ENCODE measurements at regions not wholly inside any gene's neighbourhood (a gene's known extent, or its start where the extent isn't known, plus 50 kb on each side); places are given as distances from the start of the nearest gene placed in this dataset.
A peak's percentile ranks its signal among the peaks of the same experiment; 100 is the strongest.

GRCh38 chr11:31995032-31995431, 95.8 kb upstream of the RCN1 start:
- ATAC-seq (no peak), DNase-seq (no peak)
- Mint-ChIP-seq H3K4me3 (peak overlapping the region in 5 of 10 donors; percentile 52 to 88 (median 63)), H3K4me1 (peaks cover 11 to 21% (median 16%) of the 10 kb centered on the region in 7 donors), H3K27me3 (peaks cover 0 to 11% (median 5%) of the 10 kb centered on the region in 5 donors), H3K36me3 (no peaks in the 10 kb centered on the region), H3K9me3 (peaks cover 0 to 1% (median 0%) of the 10 kb centered on the region in 11 donors), H3K27ac (peak overlapping the region in 4 of 9 donors; percentile 1 to 86 (median 33))
- intact Hi-C loops (cut with micrococcal nuclease), result no loop called here
- Histone ChIP-seq H3K4me3 (ENCODE audit: low read length) (no peak overlapping the region), H3K9me3 (ENCODE audit: control insufficient read depth in 2 of 3, low read length in 3 of 3) (no peaks in the 10 kb centered on the region), H3K36me3 (ENCODE audit: control insufficient read depth in 2 of 3, insufficient read depth in 3 of 3, low read length in 3 of 3) (no peaks in the 10 kb centered on the region), H3K27me3 (ENCODE audit: control insufficient read depth in 2 of 2, insufficient read depth in 2 of 2, low read length in 2 of 2) (no peaks in the 10 kb centered on the region), H3K27ac (ENCODE audit: low read depth, low read length) (no peak overlapping the region), H3K4me1 (ENCODE audit: control insufficient read depth in 2 of 2, insufficient read depth in 2 of 2, low read length in 2 of 2) (peaks cover 0 to 10% of the 10 kb centered on the region in 2 donors)
- CTCF ChIA-PET, result no interaction called here
- POLR2A ChIA-PET, result no interaction called here

- Mint-ChIP-seq H3K9me3 (peaks cover 0 to 9% (median 0%) of the 10 kb centered on the region in 11 donors), H3K27me3 (peaks cover 39 to 46% (median 43%) of the 10 kb centered on the region in 5 donors), H3K27ac (no peak overlapping the region), H3K4me3 (peak overlapping the region in 3 of 10 donors; percentile 15 to 44 (median 37)), H3K36me3 (peaks cover 0 to 6% (median 0%) of the 10 kb centered on the region in 5 donors), H3K4me1 (peaks cover 0 to 7% (median 3%) of the 10 kb centered on the region in 7 donors)
- Histone ChIP-seq H3K27ac (ENCODE audit: low read depth, low read length) (no peak overlapping the region), H3K4me3 (ENCODE audit: low read length) (no peak overlapping the region), H3K27me3 (ENCODE audit: control insufficient read depth in 2 of 2, insufficient read depth in 2 of 2, low read length in 2 of 2) (peaks cover 0 to 9% of the 10 kb centered on the region in 2 donors), H3K9me3 (ENCODE audit: control insufficient read depth in 2 of 3, low read length in 3 of 3) (no peaks in the 10 kb centered on the region), H3K36me3 (ENCODE audit: control insufficient read depth in 2 of 3, insufficient read depth in 3 of 3, low read length in 3 of 3) (no peaks in the 10 kb centered on the region), H3K4me1 (ENCODE audit: control insufficient read depth in 2 of 2, insufficient read depth in 2 of 2, low read length in 2 of 2) (no peaks in the 10 kb centered on the region)
- ATAC-seq (no peak), DNase-seq (no peak)
- intact Hi-C loops (cut with micrococcal nuclease), result no loop called here
- ChIA-PET POLR2A (no interaction called here), CTCF (no interaction called here)
These were observed 103.5 kb upstream of the RCN1 start for GRCh38 chr11:31987118-31988005.

GRCh38 chr11:31986201-31986889, 104.5 kb upstream of the RCN1 start:
- Mint-ChIP-seq H3K4me3 (peak overlapping the region in 2 of 10 donors; percentile 42 to 49), H3K9me3 (peaks cover 0 to 9% (median 0%) of the 10 kb centered on the region in 11 donors), H3K36me3 (peaks cover 0 to 6% (median 0%) of the 10 kb centered on the region in 5 donors), H3K27ac (no peak overlapping the region), H3K4me1 (peaks cover 0 to 7% (median 3%) of the 10 kb centered on the region in 7 donors), H3K27me3 (peaks cover 41 to 54% (median 43%) of the 10 kb centered on the region in 5 donors)
- intact Hi-C loops (cut with micrococcal nuclease), result no loop called here
- H3K4me3 ChIP-seq (ENCODE audit: low read length), result no peak overlapping the region
- DNase-seq (no peak), ATAC-seq (no peak)
- no peaks in the 10 kb centered on the region for H3K36me3 ChIP-seq (ENCODE audit: control insufficient read depth in 2 of 3, insufficient read depth in 3 of 3, low read length in 3 of 3)
- H3K9me3 ChIP-seq (ENCODE audit: control insufficient read depth in 2 of 3, low read length in 3 of 3), result no peaks in the 10 kb centered on the region
- ChIA-PET POLR2A (no interaction called here), CTCF (no interaction called here)
- peaks cover 0 to 9% of the 10 kb centered on the region in 2 donors for H3K27me3 ChIP-seq (ENCODE audit: control insufficient read depth in 2 of 2, insufficient read depth in 2 of 2, low read length in 2 of 2)
- no peak overlapping the region for H3K27ac ChIP-seq (ENCODE audit: low read depth, low read length)
- H3K4me1 ChIP-seq (ENCODE audit: control insufficient read depth in 2 of 2, insufficient read depth in 2 of 2, low read length in 2 of 2), result no peaks in the 10 kb centered on the region

- Histone ChIP-seq H3K9me3 (ENCODE audit: control insufficient read depth in 2 of 3, low read length in 3 of 3) (no peaks in the 10 kb centered on the region), H3K4me1 (ENCODE audit: control insufficient read depth in 2 of 2, insufficient read depth in 2 of 2, low read length in 2 of 2) (no peaks in the 10 kb centered on the region), H3K36me3 (ENCODE audit: control insufficient read depth in 2 of 3, insufficient read depth in 3 of 3, low read length in 3 of 3) (no peaks in the 10 kb centered on the region), H3K4me3 (ENCODE audit: low read length) (no peak overlapping the region), H3K27me3 (ENCODE audit: control insufficient read depth in 2 of 2, insufficient read depth in 2 of 2, low read length in 2 of 2) (peaks cover 0 to 3% of the 10 kb centered on the region in 2 donors), H3K27ac (ENCODE audit: low read depth, low read length) (no peak overlapping the region)
- POLR2A ChIA-PET, result no interaction called here
- peak overlapping the region in 1 of 9 donors; percentile 11 for H3K27ac Mint-ChIP-seq
- no peaks in the 10 kb centered on the region for H3K36me3 Mint-ChIP-seq
- ATAC-seq (no peak), DNase-seq (no peak)
- H3K4me3 Mint-ChIP-seq, result no peak overlapping the region
- intact Hi-C loops (cut with micrococcal nuclease), result no loop called here
- peaks cover 33 to 61% (median 46%) of the 10 kb centered on the region in 5 donors for H3K27me3 Mint-ChIP-seq
- CTCF ChIA-PET, result no interaction called here
- H3K4me1 Mint-ChIP-seq, result no peaks in the 10 kb centered on the region
- peaks cover 0 to 17% (median 7%) of the 10 kb centered on the region in 11 donors for H3K9me3 Mint-ChIP-seq
These were observed 109.4 kb upstream of the RCN1 start for GRCh38 chr11:31981457-31981856.

GRCh38 chr11:31977343-31977742, 113.5 kb upstream of the RCN1 start:
- no peak overlapping the region for H3K4me3 Mint-ChIP-seq
- Histone ChIP-seq H3K4me1 (ENCODE audit: control insufficient read depth in 2 of 2, insufficient read depth in 2 of 2, low read length in 2 of 2) (no peaks in the 10 kb centered on the region), H3K27me3 (ENCODE audit: control insufficient read depth in 2 of 2, insufficient read depth in 2 of 2, low read length in 2 of 2) (no peaks in the 10 kb centered on the region), H3K27ac (ENCODE audit: low read depth, low read length) (no peak overlapping the region), H3K4me3 (ENCODE audit: low read length) (no peak overlapping the region), H3K9me3 (ENCODE audit: control insufficient read depth in 2 of 3, low read length in 3 of 3) (no peaks in the 10 kb centered on the region), H3K36me3 (ENCODE audit: control insufficient read depth in 2 of 3, insufficient read depth in 3 of 3, low read length in 3 of 3) (no peaks in the 10 kb centered on the region)
- ChIA-PET POLR2A (no interaction called here), CTCF (no interaction called here)
- H3K4me1 Mint-ChIP-seq, result no peaks in the 10 kb centered on the region
- ATAC-seq (no peak), DNase-seq (no peak)
- H3K9me3 Mint-ChIP-seq, result peaks cover 0 to 14% (median 7%) of the 10 kb centered on the region in 11 donors
- H3K36me3 Mint-ChIP-seq, result no peaks in the 10 kb centered on the region
- peaks cover 28 to 56% (median 44%) of the 10 kb centered on the region in 5 donors for H3K27me3 Mint-ChIP-seq
- intact Hi-C loops (cut with micrococcal nuclease), result no loop called here
- H3K27ac Mint-ChIP-seq, result no peak overlapping the region

- H3K4me1 ChIP-seq (ENCODE audit: control insufficient read depth in 2 of 2, insufficient read depth in 2 of 2, low read length in 2 of 2), result no peaks in the 10 kb centered on the region
- Mint-ChIP-seq H3K9me3 (peaks cover 0 to 16% (median 2%) of the 10 kb centered on the region in 11 donors), H3K27ac (no peak overlapping the region), H3K4me3 (no peak overlapping the region), H3K27me3 (peaks cover 21 to 39% (median 35%) of the 10 kb centered on the region in 5 donors), H3K36me3 (no peaks in the 10 kb centered on the region), H3K4me1 (no peaks in the 10 kb centered on the region)
- H3K4me3 ChIP-seq (ENCODE audit: low read length), result no peak overlapping the region
- H3K36me3 ChIP-seq (ENCODE audit: control insufficient read depth in 2 of 3, insufficient read depth in 3 of 3, low read length in 3 of 3), result no peaks in the 10 kb centered on the region
- ChIA-PET POLR2A (no interaction called here), CTCF (interaction anchor here (0.7 kb wide), 1 partner anchor 9 kb away, joined by 6 read pairs; no protein-coding TSS in a partner anchor)
- no peak for ATAC-seq
- H3K27me3 ChIP-seq (ENCODE audit: control insufficient read depth in 2 of 2, insufficient read depth in 2 of 2, low read length in 2 of 2), result no peaks in the 10 kb centered on the region
- intact Hi-C loops (cut with micrococcal nuclease), result no loop called here
- no peak overlapping the region for H3K27ac ChIP-seq (ENCODE audit: low read depth, low read length)
- no peaks in the 10 kb centered on the region for H3K9me3 ChIP-seq (ENCODE audit: control insufficient read depth in 2 of 3, low read length in 3 of 3)
- no peak for DNase-seq
These were observed 116.3 kb upstream of the RCN1 start for GRCh38 chr11:31974366-31975136.
